ENCODE measurements at regions not wholly inside any gene's neighbourhood (a gene's known extent, or its start where the extent isn't known, plus 50 kb on each side); places are given as distances from the start of the nearest gene placed in this dataset.

DNA sequence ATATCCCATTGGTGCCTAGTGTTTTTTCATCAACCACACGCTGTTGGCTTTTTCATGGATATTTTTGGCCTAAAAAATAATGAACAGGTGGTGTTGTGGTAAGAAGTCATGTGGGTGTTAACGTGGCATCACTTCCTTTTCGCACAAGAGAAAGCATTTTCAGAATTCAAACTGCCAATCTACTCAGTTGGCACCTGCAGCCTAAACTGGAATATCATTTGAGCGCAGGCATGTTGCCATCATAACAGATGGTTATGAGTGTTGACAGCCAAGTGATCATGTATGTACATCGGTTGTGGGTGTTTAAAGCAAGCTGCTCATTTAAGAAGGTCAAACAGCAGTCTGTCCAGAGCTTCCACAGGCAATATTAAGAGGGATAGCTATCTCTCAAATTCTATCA is 1963.0 kb downstream of the NCAM2 start:
- WGBS (ENCODE audit: insufficient coverage, low coverage, low lambda C conversion rate, missing lambda C conversion rate), result 60% methylated on average over 5 of the region's 5 CpGs
- Histone ChIP-seq H3K36me3 (no peaks in the 10 kb centered on the region), H3K27me3 (no peaks in the 10 kb centered on the region), H3K4me3 (no peak overlapping the region), H3K9me3 (no peaks in the 10 kb centered on the region), H3K27ac (no peak overlapping the region), H3K4me1 (no peaks in the 10 kb centered on the region)
- DNase-seq (no peak), ATAC-seq (no peak)
- no peak for TF ChIP-seq POLR2A (IDR thresholded peaks at IDR 0.05)
- TF ChIP-seq, protein P1, sequence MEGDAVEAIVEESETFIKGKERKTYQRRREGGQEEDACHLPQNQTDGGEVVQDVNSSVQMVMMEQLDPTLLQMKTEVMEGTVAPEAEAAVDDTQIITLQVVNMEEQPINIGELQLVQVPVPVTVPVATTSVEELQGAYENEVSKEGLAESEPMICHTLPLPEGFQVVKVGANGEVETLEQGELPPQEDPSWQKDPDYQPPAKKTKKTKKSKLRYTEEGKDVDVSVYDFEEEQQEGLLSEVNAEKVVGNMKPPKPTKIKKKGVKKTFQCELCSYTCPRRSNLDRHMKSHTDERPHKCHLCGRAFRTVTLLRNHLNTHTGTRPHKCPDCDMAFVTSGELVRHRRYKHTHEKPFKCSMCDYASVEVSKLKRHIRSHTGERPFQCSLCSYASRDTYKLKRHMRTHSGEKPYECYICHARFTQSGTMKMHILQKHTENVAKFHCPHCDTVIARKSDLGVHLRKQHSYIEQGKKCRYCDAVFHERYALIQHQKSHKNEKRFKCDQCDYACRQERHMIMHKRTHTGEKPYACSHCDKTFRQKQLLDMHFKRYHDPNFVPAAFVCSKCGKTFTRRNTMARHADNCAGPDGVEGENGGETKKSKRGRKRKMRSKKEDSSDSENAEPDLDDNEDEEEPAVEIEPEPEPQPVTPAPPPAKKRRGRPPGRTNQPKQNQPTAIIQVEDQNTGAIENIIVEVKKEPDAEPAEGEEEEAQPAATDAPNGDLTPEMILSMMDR (IDR thresholded peaks at IDR 0.05), result no peak
- intact Hi-C loops (cut with DNase I), result no loop called here

DNA sequence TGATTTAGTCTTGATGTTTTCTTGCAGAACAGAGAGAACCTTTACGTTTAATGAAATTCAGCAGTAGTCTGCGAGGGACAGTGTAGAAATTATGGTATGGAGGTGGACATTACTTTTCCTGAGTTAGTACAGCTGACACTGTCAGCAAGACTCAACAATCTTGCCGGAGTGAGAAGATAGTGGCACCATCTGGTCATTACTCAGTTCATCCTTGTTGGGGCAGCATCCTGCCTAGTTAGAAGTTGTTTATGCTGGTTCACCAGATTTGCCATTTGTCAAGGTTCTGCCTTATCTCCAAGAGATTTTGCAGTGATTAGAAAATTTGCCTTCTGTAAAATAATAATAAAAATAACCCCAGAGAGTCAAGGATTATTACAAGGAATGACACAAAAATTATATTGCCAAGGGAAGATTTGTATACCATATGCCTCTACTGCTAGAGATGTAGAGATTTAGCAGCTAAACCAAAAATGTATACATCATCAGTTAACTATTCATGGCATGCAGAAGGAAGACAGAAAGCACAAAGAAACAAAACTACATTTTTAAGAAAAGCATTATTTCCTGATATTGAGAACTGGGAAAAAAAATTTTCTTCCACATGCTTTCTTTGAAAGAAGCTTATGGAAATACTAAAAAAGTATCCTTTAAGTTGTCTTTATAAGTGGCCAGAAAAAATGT is 1967.4 kb downstream of the NCAM2 start:
- TF ChIP-seq POLR2A (IDR thresholded peaks at IDR 0.05), result no peak
- TF ChIP-seq, protein P1 (IDR thresholded peaks at IDR 0.05), result no peak
- 23% methylated on average over 3 of the region's 3 CpGs for WGBS (ENCODE audit: insufficient coverage, low coverage, low lambda C conversion rate, missing lambda C conversion rate)

DNA sequence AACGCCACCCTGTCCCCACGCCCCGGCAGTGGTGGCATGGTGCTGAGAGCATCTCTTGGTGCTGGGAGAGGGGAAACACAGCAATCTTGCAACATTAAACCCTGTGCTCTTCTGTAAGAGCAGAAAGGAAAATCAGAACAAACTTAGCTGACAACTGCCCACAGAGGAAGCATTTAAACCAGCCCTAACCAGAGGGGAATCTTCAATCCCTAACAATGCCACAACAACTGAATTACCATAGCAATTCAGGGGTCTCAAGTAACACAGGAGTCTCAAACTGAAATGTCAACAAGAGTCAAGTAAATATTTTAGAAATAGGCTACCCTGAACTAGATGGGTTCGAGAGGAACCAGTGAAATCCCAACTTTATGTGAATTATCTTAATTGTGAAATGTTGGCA is 1983.6 kb downstream of the NCAM2 start:
- TF ChIP-seq POLR2A (IDR thresholded peaks at IDR 0.05), result no peak
- TF ChIP-seq, protein P1 (IDR thresholded peaks at IDR 0.05), result no peak
- WGBS (ENCODE audit: insufficient coverage, low coverage, low lambda C conversion rate, missing lambda C conversion rate), result 38% methylated on average over 4 of the region's 4 CpGs
- intact Hi-C loops (cut with DNase I), result no loop called here

More for the DNA sequence above, 1967.4 kb downstream of the NCAM2 start:
- Histone ChIP-seq H3K36me3 (no peaks in the 10 kb centered on the region), H3K27me3 (no peaks in the 10 kb centered on the region), H3K4me3 (no peak overlapping the region), H3K9me3 (no peaks in the 10 kb centered on the region), H3K27ac (no peak overlapping the region), H3K4me1 (no peaks in the 10 kb centered on the region)
- DNase-seq, result no peak
- intact Hi-C loops (cut with DNase I), result no loop called here
- no peak for ATAC-seq

DNA sequence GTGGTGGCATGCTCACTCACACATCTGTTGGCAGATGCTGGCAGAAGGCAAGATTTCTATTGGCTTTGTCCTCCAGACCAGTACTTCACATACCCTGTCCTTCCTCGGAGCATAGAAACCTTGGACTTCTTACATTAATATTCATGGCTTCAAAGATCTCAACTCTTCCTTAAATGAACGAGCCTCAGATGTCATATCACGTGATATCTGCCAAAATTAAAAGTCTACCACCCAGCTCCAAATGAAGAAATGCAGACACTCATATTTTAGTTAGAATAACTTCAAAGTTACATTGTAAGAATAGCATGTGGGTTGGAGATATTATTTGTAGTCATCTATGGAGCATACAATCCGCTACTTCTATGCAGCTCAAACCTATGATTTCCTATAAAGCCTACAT is 1994.9 kb downstream of the NCAM2 start:
- no peaks in the 10 kb centered on the region for H3K4me1 ChIP-seq
- no peak overlapping the region for H3K27ac ChIP-seq
- 51% methylated on average over 4 of the region's 4 CpGs for WGBS (ENCODE audit: insufficient coverage, low coverage, low lambda C conversion rate, missing lambda C conversion rate)
- intact Hi-C loops (cut with DNase I), result no loop called here
- H3K36me3 ChIP-seq, result no peaks in the 10 kb centered on the region
- no peak overlapping the region for H3K4me3 ChIP-seq
- DNase-seq, result no peak
- H3K9me3 ChIP-seq, result no peaks in the 10 kb centered on the region
- TF ChIP-seq POLR2A (IDR thresholded peaks at IDR 0.05), result no peak
- TF ChIP-seq, protein P1 (IDR thresholded peaks at IDR 0.05), result no peak
- H3K27me3 ChIP-seq, result no peaks in the 10 kb centered on the region
- no peak for ATAC-seq

More for the DNA sequence above, 1983.6 kb downstream of the NCAM2 start:
- no peak for ATAC-seq
- H3K27ac ChIP-seq, result no peak overlapping the region
- no peak for DNase-seq
- no peaks in the 10 kb centered on the region for H3K4me1 ChIP-seq
- no peaks in the 10 kb centered on the region for H3K9me3 ChIP-seq
- H3K36me3 ChIP-seq, result no peaks in the 10 kb centered on the region
- no peaks in the 10 kb centered on the region for H3K27me3 ChIP-seq
- no peak overlapping the region for H3K4me3 ChIP-seq

All from right lobe of liver (tissue), 6 donors.